ENCODE measurements at regions not wholly inside any gene's neighbourhood (a gene's known extent, or its start where the extent isn't known, plus 50 kb on each side); places are given as distances from the start of the nearest gene placed in this dataset.
A peak's percentile ranks its signal among the peaks of the same experiment; 100 is the strongest.

- no peak for ATAC-seq (ENCODE audit: low read depth)
- ChIA-PET CTCF (no interaction called here), POLR2A (no interaction called here)
- Mint-ChIP-seq H3K4me3 (peak overlapping the region; percentile 48), H3K36me3 (ENCODE audit: low read depth) (no peaks in the 10 kb centered on the region), H3K4me1 (peaks cover 10% of the 10 kb centered on the region), H3K9me3 (peaks cover 14% of the 10 kb centered on the region), H3K27ac (no peak overlapping the region), H3K27me3 (peaks cover 42% of the 10 kb centered on the region)
- DNase-seq, result no peak
- no peak for TF ChIP-seq CTCF (IDR thresholded peaks at IDR 0.05)
- intact Hi-C loops (cut with micrococcal nuclease), result no loop called here
Observed at GRCh38 chr12:113591480-113591974, 119.9 kb upstream of the LHX5 start.

DNA sequence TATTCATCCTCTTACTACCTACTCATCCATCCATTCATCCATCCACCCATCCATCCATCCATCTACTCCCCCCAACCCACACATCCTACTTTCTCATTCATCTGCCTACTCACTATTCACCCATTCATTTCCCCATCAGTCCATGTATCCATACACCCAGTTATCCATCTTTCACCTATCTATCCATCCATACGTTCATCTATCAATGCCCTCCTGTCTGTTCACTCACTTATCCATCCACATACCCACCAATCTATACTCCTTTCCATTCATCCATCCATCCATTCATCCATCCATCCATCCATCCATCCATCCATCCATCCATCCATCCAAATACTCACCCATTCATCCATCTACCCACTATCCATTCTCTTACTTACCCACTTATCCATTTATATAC is 117.8 kb upstream of the LHX5 start:
- ChIA-PET POLR2A (no interaction called here), CTCF (no interaction called here)
- H3K27me3 Mint-ChIP-seq, result peaks cover 39% of the 10 kb centered on the region
- H3K4me1 Mint-ChIP-seq, result peaks cover 10% of the 10 kb centered on the region
- H3K4me3 Mint-ChIP-seq, result no peak overlapping the region
- no peaks in the 10 kb centered on the region for H3K36me3 Mint-ChIP-seq (ENCODE audit: low read depth)
- DNase-seq (no peak), ATAC-seq (ENCODE audit: low read depth) (no peak)
- intact Hi-C loops (cut with micrococcal nuclease), result no loop called here
- TF ChIP-seq CTCF (IDR thresholded peaks at IDR 0.05), result no peak
- peaks cover 9% of the 10 kb centered on the region for H3K9me3 Mint-ChIP-seq
- H3K27ac Mint-ChIP-seq, result no peak overlapping the region

DNA sequence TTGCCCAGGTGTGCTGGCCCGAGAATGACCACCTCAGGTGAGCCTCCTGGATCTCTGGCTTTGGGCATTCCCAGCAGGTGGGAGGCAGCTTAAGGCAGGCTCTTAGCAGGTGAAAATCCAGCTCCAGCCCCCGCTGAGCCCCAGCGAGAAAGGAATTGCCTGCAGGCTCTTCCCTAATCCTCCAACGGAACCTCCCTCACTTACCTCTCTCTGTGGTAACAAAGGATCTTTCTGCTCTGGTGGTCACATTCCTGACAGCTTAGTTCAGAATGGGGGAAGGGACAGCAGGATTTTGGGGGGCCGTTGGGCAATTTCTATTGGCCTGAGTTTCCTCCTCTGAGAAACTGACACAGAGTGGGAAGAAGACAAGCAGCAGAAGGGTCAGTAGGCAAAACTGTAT is 116.0 kb upstream of the LHX5 start:
- ChIA-PET CTCF (no interaction called here), POLR2A (no interaction called here)
- Mint-ChIP-seq H3K9me3 (peaks cover 9% of the 10 kb centered on the region), H3K4me1 (peaks cover 10% of the 10 kb centered on the region), H3K27me3 (peaks cover 47% of the 10 kb centered on the region), H3K36me3 (ENCODE audit: low read depth) (no peaks in the 10 kb centered on the region), H3K4me3 (no peak overlapping the region), H3K27ac (no peak overlapping the region)
- no peak for ATAC-seq (ENCODE audit: low read depth)
- intact Hi-C loops (cut with micrococcal nuclease), result no loop called here
- TF ChIP-seq CTCF (IDR thresholded peaks at IDR 0.05), result no peak
- DNase-seq, result no peak

DNA sequence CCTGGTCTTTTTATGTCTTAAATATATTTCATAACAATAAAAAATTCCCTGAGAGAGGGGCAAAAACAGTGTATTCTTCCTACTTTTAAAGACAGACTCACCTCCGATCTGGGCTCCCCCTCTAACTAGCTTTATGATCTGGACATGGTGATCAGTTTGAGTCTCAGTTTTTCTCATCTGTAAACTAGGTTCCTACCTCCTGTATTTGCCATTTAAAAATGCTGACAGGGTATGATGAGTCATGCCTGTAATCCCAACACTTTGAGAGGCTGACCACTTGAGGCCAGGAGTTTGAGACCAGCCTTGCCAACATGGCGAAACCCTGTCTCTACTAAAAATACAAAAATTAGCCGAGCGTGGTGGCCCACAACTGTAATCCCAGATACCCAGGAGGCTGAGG is 114.8 kb upstream of the LHX5 start:
- intact Hi-C loops (cut with micrococcal nuclease), result no loop called here
- Mint-ChIP-seq H3K27me3 (peaks cover 40% of the 10 kb centered on the region), H3K4me3 (no peak overlapping the region), H3K9me3 (peaks cover 9% of the 10 kb centered on the region), H3K27ac (no peak overlapping the region), H3K36me3 (ENCODE audit: low read depth) (no peaks in the 10 kb centered on the region), H3K4me1 (peaks cover 6% of the 10 kb centered on the region)
- DNase-seq (no peak), ATAC-seq (ENCODE audit: low read depth) (no peak)
- ChIA-PET CTCF (no interaction called here), POLR2A (no interaction called here)
- no peak for TF ChIP-seq CTCF (IDR thresholded peaks at IDR 0.05)

DNA sequence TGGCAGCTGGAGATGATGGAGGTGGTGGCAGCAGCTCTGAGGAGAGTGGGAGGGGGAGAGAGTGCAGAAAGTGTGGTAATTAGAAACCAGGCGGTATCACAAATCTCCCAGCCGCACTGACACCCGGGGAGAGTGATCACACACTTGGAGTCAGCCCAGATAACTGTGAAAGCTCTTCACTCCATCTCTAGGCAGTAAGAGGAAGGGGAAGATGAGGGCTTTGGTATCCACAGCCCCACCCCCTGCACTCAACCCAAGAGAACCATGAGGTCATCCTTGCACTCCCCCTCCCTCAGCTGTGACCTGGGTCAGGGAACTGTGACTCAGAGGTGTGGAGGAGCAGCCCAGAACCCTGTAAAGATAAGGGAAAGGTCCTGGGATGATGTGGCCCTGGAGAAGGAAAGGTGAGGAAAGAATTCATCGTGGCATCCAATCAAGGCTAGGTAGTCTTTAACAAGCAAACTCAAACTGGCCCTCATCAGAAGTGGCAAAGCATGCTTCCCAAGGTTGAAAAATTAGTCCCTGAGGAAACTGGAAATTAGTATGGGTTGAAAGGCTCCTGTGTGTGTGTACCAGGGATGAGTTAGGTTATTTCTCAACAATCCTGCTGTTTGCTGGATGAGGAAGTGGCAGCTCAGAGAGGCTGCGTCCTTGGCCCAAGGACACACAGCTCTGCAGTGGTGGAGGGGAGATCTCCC is 111.0 kb upstream of the LHX5 start:
- H3K4me1 Mint-ChIP-seq, result no peaks in the 10 kb centered on the region
- no peaks in the 10 kb centered on the region for H3K36me3 Mint-ChIP-seq (ENCODE audit: low read depth)
- no peak overlapping the region for H3K4me3 Mint-ChIP-seq
- DNase-seq (no peak), ATAC-seq (ENCODE audit: low read depth) (no peak)
- TF ChIP-seq CTCF (IDR thresholded peaks at IDR 0.05), result no peak
- peaks cover 32% of the 10 kb centered on the region for H3K27me3 Mint-ChIP-seq
- no peak overlapping the region for H3K27ac Mint-ChIP-seq
- POLR2A ChIA-PET, result no interaction called here
- CTCF ChIA-PET, result no interaction called here
- intact Hi-C loops (cut with micrococcal nuclease), result no loop called here
- H3K9me3 Mint-ChIP-seq, result peaks cover 5% of the 10 kb centered on the region

Measured in activated B cell treated with CpG ODN at 0.5 μM for 24 hours (primary cell).